K562 (cell line): ENCODE measurements at regions not wholly inside any gene's neighbourhood (a gene's known extent, or its start where the extent isn't known, plus 50 kb on each side); places are given as distances from the start of the nearest gene placed in this dataset.

Experiments
- ATAC-seq: fragments of 200-7000 bp; cut with Tn5 transposase; 3 replicates; pipeline ENCODE4 v1.9.1; 2020; ENCODE audit warnings: moderate library complexity
- BruUV-seq: library from RNA; stranded (reverse); fragments of 400-500 nt; replicated peaks from 2 replicates; lab custom pipeline; 2021; lab: Mats Ljungman, UMichigan
- CTCF ChIA-PET: fragments of 300-600 bp; formaldehyde crosslinking; extraction: SDS; loops from one replicate; lab custom pipeline; 2021; ENCODE audit warnings: low intra/inter-chr PET ratio; lab: Yijun Ruan, JAX
- POLR2A ChIA-PET: fragments of 300-600, 350-650 bp; sonication (Branson Sonifier 250); formaldehyde crosslinking; extraction: SDS; loops from one replicate; lab custom pipeline; 2021; ENCODE audit warnings: antibody characterized with exemption, inconsistent platforms; lab: Yijun Ruan, JAX
- DNase-seq, 4 experiments: peaks; one replicate each; pipeline versions ENCODE4 v3.0.0 to v3.0.0-alpha.2; 2011 to 2018; ENCODE audit warnings: low spot score in 3 of 4, mixed read lengths in 3 of 4; ENCODE audit errors: extremely low read depth in 1 of 4
- FAIRE-seq: peaks from 2 replicates; lab custom pipeline; 2011; peaks lifted over from hg19 to GRCh38; lab: Jason Lieb, UNC
- H2AFZ ChIP-seq: 2 replicates; pipeline ENCODE4 v1.6.0; 2011; ENCODE audit warnings: low read depth, low read length, control low read depth, inconsistent platforms
- H3K27ac ChIP-seq: fragments of 200-600 bp; 3 replicates; pipeline ENCODE4 v1.8.0; 2011; ENCODE audit warnings: low read depth, mild to moderate bottlenecking, control low read depth, inconsistent platforms, low read length, moderate library complexity, mixed read lengths; ENCODE audit errors: extremely low read depth
- H3K27me3 ChIP-seq, 2 experiments: fragments of 300-600 bp in 1 of 2; 2 replicates in 1 of 2; 3 replicates in 1 of 2; pipeline versions ENCODE4 v1.6.0 to v1.8.0; 2011; ENCODE audit warnings: inconsistent platforms in 2 of 2, low read length in 2 of 2, mild to moderate bottlenecking in 1 of 2, mixed read lengths in 1 of 2, moderate library complexity in 1 of 2; ENCODE audit not compliant: control insufficient read depth in 2 of 2, insufficient read depth in 2 of 2
- H3K36me3 ChIP-seq: fragments of 300-600 bp; 3 replicates; pipeline ENCODE4 v1.8.0; 2011; ENCODE audit warnings: mild to moderate bottlenecking, low read length, inconsistent platforms; ENCODE audit not compliant: control insufficient read depth, insufficient read depth
- H3K4me1 ChIP-seq, 2 experiments: fragments of 200-600 bp in 1 of 2; replicated peaks in 1 of 2; 2 replicates in 1 of 2; 3 replicates in 1 of 2; pipeline versions ENCODE4 v1.5.1 to v1.8.0; 2011; ENCODE audit warnings: inconsistent platforms in 2 of 2, low read length in 2 of 2, mild to moderate bottlenecking in 1 of 2, mixed read lengths in 1 of 2, moderate library complexity in 1 of 2; ENCODE audit not compliant: control insufficient read depth in 2 of 2, insufficient read depth in 2 of 2
- H3K4me2 ChIP-seq: 2 replicates; pipeline ENCODE4 v1.6.1; 2011; ENCODE audit warnings: low read length, control low read depth, inconsistent platforms, mixed read lengths; ENCODE audit not compliant: insufficient read depth
- H3K4me3 ChIP-seq: fragments of 200-600 bp; sonication (generic), shearing (Covaris generic); 2 replicates; pipeline ENCODE4 v1.5.1; 2016; ENCODE audit warnings: control low read depth, inconsistent platforms
- H3K79me2 ChIP-seq: fragments of 200-600 bp; 3 replicates; pipeline ENCODE4 v1.8.0; 2011; ENCODE audit warnings: low read length, inconsistent platforms; ENCODE audit not compliant: control insufficient read depth, insufficient read depth
- H3K9ac ChIP-seq, 2 experiments: 2 replicates each; pipeline versions ENCODE4 v1.6.0 to v1.6.1; 2011; ENCODE audit warnings: low read depth in 2 of 2, low read length in 2 of 2, control low read depth in 1 of 2, inconsistent platforms in 1 of 2, mild to moderate bottlenecking in 1 of 2, mixed read lengths in 1 of 2; ENCODE audit not compliant: insufficient read depth in 1 of 2
- H3K9me1 ChIP-seq: one replicate; pipeline ENCODE4 v1.6.0; 2011; ENCODE audit warnings: inconsistent platforms, mild to moderate bottlenecking, low read length, moderate library complexity; ENCODE audit not compliant: control insufficient read depth, insufficient read depth
- H3K9me3 ChIP-seq: replicated peaks from 2 replicates; pipeline ENCODE4 v1.5.1; 2011; ENCODE audit warnings: low read depth, low read length, inconsistent platforms; ENCODE audit not compliant: control insufficient read depth, insufficient read depth
- H4K20me1 ChIP-seq: replicated peaks from 2 replicates; pipeline ENCODE4 v1.6.1; 2011; ENCODE audit warnings: low read length, inconsistent platforms, mixed read lengths; ENCODE audit not compliant: control insufficient read depth, insufficient read depth
- ARID4B ChIP-seq: sonication (generic); formaldehyde crosslinking; IDR thresholded peaks from 2 replicates; pipeline ENCODE4 v1.8.0; 2022; ENCODE audit warnings: mild to moderate bottlenecking, missing genetic modification reagents
- CHD2 ChIP-seq: IDR thresholded peaks from 2 replicates; pipeline ENCODE4 v1.6.1; 2011; ENCODE audit warnings: low read depth, low read length
- CSDE1 ChIP-seq, 2 experiments: fragments of 450-650 bp; IDR thresholded peaks; 2 replicates each; pipeline ENCODE4 v1.6.1; 2016; ENCODE audit warnings: mild to moderate bottlenecking in 1 of 2
- KLF16 ChIP-seq: IDR thresholded peaks from 2 replicates; pipeline ENCODE4 v1.6.1; 2016; ENCODE audit warnings: antibody characterized with exemption
- MAFF ChIP-seq: IDR thresholded peaks from 2 replicates; pipeline ENCODE4 v1.6.1; 2012; ENCODE audit warnings: low read length, improper control_type of control experiment
- MXD1 ChIP-seq: fragments of 250-450 bp; sonication (Bioruptor Pico); IDR thresholded peaks from 2 replicates; pipeline ENCODE4 v1.8.0; 2021; ENCODE audit warnings: borderline replicate concordance, mild to moderate bottlenecking, moderate library complexity; ENCODE audit not compliant: poor library complexity, severe bottlenecking
- PURB ChIP-seq: sonication (generic); formaldehyde crosslinking; IDR thresholded peaks from 2 replicates; pipeline ENCODE4 v1.9.0; 2021; ENCODE audit warnings: low read depth, mild to moderate bottlenecking, missing genetic modification reagents
- YY1 ChIP-seq, 3 experiments: IDR thresholded peaks; 2 replicates each; pipeline ENCODE4 v1.6.1; 2011; ENCODE audit warnings: low read length in 2 of 3, mild to moderate bottlenecking in 2 of 3, moderate library complexity in 2 of 3, borderline replicate concordance in 1 of 3, control low read depth in 1 of 3, low read depth in 1 of 3; ENCODE audit not compliant: insufficient read depth in 3 of 3, insufficient replicate concordance in 2 of 3, control insufficient read depth in 1 of 3, insufficient read length in 1 of 3; ENCODE audit errors: extremely low read depth in 1 of 3
- ZNF41 ChIP-seq: fragments of 250-450 bp; sonication (Bioruptor Pico); conservative IDR thresholded peaks from 2 replicates; pipeline ENCODE4 v1.4.0; 2020; ENCODE audit warnings: mild to moderate bottlenecking
- ZNF696 ChIP-seq: fragments of 250-450 bp; sonication (Bioruptor Pico); conservative IDR thresholded peaks from 2 replicates; pipeline ENCODE4 v1.4.0; 2020; ENCODE audit warnings: mild to moderate bottlenecking, moderate library complexity
- in situ Hi-C: fragments of 300-500 bp; cut with MboI; formaldehyde crosslinking; loops from 4 replicates; pipeline ENCODE4 v1.15.0; 2018; ENCODE audit warnings: inconsistent platforms, mixed read lengths
- intact Hi-C: fragments of 100-400 bp; cut with micrococcal nuclease; formaldehyde crosslinking; loops from 2 replicates; pipeline ENCODE4 v1.14.2; 2022

DNA sequence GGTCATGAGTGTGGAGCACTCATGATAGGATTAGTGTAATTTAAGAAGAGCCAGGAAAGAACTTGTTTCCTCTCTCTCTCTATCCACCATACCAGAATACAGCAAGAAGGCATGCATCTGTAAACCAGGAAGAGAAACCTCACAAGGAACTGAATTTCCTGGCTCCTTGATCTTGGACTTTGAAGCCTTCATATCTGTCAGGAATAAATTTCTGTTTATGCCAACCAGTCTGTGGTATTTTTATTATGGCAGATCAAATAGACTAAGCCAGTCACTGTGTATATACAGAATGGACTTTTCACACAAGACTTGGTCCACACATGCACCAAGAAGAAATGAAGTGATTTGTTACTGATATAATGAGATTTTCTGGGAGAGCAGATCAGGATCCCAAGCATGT is 930.1 kb upstream of the TMEFF2 start:
- Histone ChIP-seq H3K9me3 (no peaks in the 10 kb centered on the region), H3K4me3 (no peak overlapping the region), H2AFZ (no peak overlapping the region), H3K4me1 (no peaks in the 10 kb centered on the region), H4K20me1 (no peaks in the 10 kb centered on the region), H3K79me2 (no peaks in the 10 kb centered on the region), H3K27me3 (no peaks in the 10 kb centered on the region), H3K4me2 (no peak overlapping the region), H3K9ac (no peak overlapping the region), H3K27ac (no peak overlapping the region), H3K36me3 (no peaks in the 10 kb centered on the region), H3K9me1 (no peaks in the 10 kb centered on the region)
- FAIRE-seq = no peak
- BruUV-seq = no TSS peak
- no peak for ATAC-seq
- DNase-seq = no peak
- intact Hi-C loops (no loop called here), in situ Hi-C loops (no loop called here)
- POLR2A ChIA-PET = no interaction called here
- CTCF ChIA-PET = no interaction called here
- no peak for TF ChIP-seq ZNF41
- TF ChIP-seq KLF16 = no peak
- no peak for TF ChIP-seq ARID4B (CRISPR knock-in tag)
- no peak for TF ChIP-seq CHD2
- TF ChIP-seq ZNF696 (CRISPR knock-in tag) = no peak
- TF ChIP-seq MAFF = no peak
- no peak for TF ChIP-seq MXD1 (CRISPR knock-in tag)
- TF ChIP-seq YY1 (IDR thresholded peaks at IDR 0.05; ENCODE audit: borderline replicate concordance in 1 of 3, control insufficient read depth in 1 of 3, extremely low read depth in 1 of 3, insufficient read depth in 3 of 3, insufficient read length in 1 of 3, insufficient replicate concordance in 2 of 3, low read depth in 1 of 3, low read length in 2 of 3) = no peak
- no peak for TF ChIP-seq CSDE1 (IDR thresholded peaks at IDR 0.05)
- TF ChIP-seq PURB (CRISPR knock-in tag) = no peak
